ENCODE measurements at regions not wholly inside any gene's neighbourhood (a gene's known extent, or its start where the extent isn't known, plus 50 kb on each side); places are given as distances from the start of the nearest gene placed in this dataset.

DNA sequence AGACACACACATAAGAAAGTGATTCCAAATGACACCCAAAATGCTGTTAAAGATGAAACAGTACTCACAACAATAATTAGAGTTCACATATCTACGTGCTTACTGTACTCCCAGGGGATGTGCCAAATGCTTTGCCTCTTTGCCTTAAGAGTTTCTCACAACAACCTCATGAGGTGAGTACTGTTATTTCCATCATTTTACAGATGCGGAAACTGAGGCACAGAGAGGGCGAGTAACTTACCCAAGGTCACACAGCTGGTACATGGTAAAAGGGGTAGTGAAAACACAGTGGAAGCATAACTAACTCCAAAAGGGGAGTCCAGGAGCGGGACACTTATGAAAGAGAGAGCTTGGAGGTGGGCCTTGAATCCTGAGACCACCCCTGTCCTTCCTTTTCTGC, 171.8 kb downstream of the ACTL8 start:
- TF ChIP-seq, protein P1, sequence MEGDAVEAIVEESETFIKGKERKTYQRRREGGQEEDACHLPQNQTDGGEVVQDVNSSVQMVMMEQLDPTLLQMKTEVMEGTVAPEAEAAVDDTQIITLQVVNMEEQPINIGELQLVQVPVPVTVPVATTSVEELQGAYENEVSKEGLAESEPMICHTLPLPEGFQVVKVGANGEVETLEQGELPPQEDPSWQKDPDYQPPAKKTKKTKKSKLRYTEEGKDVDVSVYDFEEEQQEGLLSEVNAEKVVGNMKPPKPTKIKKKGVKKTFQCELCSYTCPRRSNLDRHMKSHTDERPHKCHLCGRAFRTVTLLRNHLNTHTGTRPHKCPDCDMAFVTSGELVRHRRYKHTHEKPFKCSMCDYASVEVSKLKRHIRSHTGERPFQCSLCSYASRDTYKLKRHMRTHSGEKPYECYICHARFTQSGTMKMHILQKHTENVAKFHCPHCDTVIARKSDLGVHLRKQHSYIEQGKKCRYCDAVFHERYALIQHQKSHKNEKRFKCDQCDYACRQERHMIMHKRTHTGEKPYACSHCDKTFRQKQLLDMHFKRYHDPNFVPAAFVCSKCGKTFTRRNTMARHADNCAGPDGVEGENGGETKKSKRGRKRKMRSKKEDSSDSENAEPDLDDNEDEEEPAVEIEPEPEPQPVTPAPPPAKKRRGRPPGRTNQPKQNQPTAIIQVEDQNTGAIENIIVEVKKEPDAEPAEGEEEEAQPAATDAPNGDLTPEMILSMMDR (conservative IDR thresholded peaks at IDR 0.05; ENCODE audit: control insufficient read depth, insufficient read depth, low read depth, low read length): no peak
- no peak for DNase-seq (ENCODE audit: low read depth)

DNA sequence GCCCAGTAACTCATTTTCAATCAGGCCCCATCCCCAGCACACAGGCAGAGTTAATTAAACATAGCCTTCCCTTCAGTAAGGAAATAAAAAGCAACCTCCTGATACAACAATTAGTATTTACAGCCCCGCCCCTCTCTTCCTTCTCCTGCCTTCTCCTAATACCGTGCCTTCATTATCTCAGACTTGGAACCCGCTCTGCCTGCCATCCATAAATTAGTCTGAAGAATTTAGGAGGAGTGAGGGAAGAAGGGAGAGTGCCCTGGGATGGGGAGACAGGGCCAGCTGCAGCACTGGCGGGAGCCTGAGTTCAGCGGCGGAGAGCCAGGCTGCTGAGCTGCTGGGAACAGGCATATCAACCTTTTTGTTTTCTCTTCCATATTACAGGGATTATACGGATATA, 172.8 kb downstream of the ACTL8 start:
- TF ChIP-seq, protein P1 (conservative IDR thresholded peaks at IDR 0.05; ENCODE audit: control insufficient read depth, insufficient read depth, low read depth, low read length): no peak
- H3K4me3 ChIP-seq (ENCODE audit: control insufficient read depth, low read depth, low read length): no peak overlapping the region
- no peak for DNase-seq (ENCODE audit: low read depth)

More for the DNA sequence above, 171.8 kb downstream of the ACTL8 start:
- no peak overlapping the region for H3K4me3 ChIP-seq (ENCODE audit: control insufficient read depth, low read depth, low read length)

DNA sequence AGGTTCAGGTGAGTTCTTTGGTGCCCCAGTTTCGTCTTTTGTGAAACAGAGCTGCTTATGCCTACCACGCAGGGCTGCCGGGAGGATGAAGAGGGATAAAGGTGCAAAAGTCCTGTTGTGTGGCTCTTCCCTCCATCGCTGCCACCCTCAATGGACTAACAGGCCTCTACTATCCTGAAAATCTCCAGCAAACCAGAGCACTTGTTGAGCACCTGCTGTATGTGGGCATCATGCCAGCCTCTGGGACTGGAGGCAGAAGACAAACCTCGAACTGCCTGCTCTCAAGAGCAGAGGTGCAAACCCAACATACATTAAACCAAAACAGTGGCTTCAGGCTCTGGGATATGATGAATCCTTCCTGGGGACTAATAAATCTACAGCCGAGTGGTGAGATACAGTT, 174.1 kb downstream of the ACTL8 start:
- TF ChIP-seq, protein P1 (conservative IDR thresholded peaks at IDR 0.05; ENCODE audit: control insufficient read depth, insufficient read depth, low read depth, low read length): no peak
- no peak for DNase-seq (ENCODE audit: low read depth)
- no peak overlapping the region for H3K4me3 ChIP-seq (ENCODE audit: control insufficient read depth, low read depth, low read length)

DNA sequence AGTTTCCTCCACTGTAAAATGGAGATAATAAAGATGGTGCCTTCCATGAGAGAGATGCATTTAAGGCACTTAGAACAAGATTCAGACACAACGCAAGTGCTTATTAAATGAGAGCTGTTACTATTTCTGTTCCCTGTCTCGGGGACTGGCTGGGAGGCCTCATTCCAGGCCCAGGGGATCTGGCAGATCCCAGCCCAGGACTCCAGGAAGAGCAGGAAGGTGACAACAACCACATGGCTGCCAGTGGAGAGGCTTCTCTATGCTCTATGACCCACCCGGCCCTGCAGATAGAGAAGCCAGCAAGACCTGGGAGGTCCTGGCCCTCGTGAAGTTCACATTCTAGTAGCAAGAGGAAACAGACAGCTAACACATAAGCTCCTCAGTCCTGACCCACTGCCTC, 175.5 kb downstream of the ACTL8 start:
- no peak for DNase-seq (ENCODE audit: low read depth)
- TF ChIP-seq, protein P1 (conservative IDR thresholded peaks at IDR 0.05; ENCODE audit: control insufficient read depth, insufficient read depth, low read depth, low read length): no peak
- no peak overlapping the region for H3K4me3 ChIP-seq (ENCODE audit: control insufficient read depth, low read depth, low read length)

DNA sequence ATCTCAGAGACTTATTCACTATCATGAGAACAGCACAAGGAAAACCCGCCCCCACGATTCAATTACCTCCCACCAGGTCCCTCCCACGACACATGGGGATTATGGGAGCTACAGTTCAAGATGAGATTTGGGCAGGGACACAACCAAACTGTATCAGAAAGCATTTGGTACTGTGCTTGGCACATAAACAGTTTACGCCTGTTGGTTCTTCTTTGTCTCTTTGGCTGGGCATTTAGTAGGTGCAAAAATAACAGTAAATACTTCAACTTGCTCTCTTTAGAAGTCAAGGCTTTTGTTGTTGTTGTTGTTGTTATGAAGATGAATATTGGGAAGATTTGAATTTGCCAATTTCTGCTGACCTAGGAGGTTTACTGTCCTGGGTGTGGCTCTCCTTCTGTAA, 175.4 kb upstream of the IGSF21 start:
- H3K4me3 ChIP-seq (ENCODE audit: control insufficient read depth, low read depth, low read length): no peak overlapping the region
- TF ChIP-seq, protein P1 (conservative IDR thresholded peaks at IDR 0.05; ENCODE audit: control insufficient read depth, insufficient read depth, low read depth, low read length): no peak
- no peak for DNase-seq (ENCODE audit: low read depth)

DNA sequence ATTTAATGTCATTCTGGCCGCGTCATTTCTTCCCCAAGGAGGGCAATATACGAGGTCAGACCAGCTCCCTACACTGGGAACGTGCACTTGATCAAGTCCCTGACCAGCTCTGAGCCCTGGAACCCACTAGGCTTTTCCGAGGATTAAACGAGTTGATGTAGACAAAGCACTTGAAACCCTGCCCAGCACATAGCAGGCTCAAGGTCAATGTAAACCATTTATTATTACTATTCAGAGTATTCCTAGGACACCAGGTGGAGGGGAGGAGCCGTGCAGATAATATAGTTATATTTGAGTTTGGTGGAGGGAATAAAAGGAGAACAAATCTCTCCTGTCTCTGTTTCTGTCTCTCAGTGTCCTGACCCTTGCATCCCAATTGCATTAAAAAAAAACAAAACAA, 174.1 kb upstream of the IGSF21 start:
- H3K4me3 ChIP-seq (ENCODE audit: control insufficient read depth, low read depth, low read length): no peak overlapping the region
- no peak for DNase-seq (ENCODE audit: low read depth)
- TF ChIP-seq, protein P1 (conservative IDR thresholded peaks at IDR 0.05; ENCODE audit: control insufficient read depth, insufficient read depth, low read depth, low read length): no peak

DNA sequence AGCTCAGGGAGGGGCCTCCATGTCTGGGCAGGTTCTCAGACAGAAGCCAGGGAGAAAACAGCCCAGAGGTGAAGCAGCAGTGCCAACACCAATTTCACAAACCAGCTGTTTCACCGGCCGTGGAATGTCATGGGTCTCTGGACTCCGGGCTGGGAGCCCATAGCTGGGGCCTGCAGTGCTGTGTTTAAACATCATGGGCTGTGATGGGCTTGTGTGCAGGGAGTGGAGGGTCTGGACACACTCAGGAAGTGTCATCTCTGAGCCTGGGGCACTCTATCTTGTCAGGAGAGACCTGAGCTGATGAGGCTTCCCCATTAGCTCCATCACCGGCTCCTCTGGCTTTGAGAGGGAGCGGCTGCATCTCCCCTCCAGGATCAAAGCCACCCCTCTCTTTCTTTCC, 173.6 kb upstream of the IGSF21 start:
- no peak for DNase-seq (ENCODE audit: low read depth)
- TF ChIP-seq, protein P1 (conservative IDR thresholded peaks at IDR 0.05; ENCODE audit: control insufficient read depth, insufficient read depth, low read depth, low read length): no peak
- no peak overlapping the region for H3K4me3 ChIP-seq (ENCODE audit: control insufficient read depth, low read depth, low read length)

All from fibroblast of mammary gland (primary cell).